Right lobe of liver (tissue), 4 donors: ENCODE measurements at regions not wholly inside any gene's neighbourhood (a gene's known extent, or its start where the extent isn't known, plus 50 kb on each side); places are given as distances from the start of the nearest gene placed in this dataset.

ENCODE experiments used
- CTCF ChIP-seq, 4 donors: fragments of 200-600 bp in 3 of 4; fragments of 450-650 bp in 1 of 4; IDR thresholded peaks; one replicate each; pipeline versions ENCODE4 v1.5.1 to v1.8.0; 2016 to 2022; ENCODE audit warnings: antibody characterized with exemption in 4 of 4, mild to moderate bottlenecking in 2 of 4
- POLR2A ChIP-seq: fragments of 450-650 bp; IDR thresholded peaks from one replicate; pipeline ENCODE4 v1.6.1; 2017; ENCODE audit warnings: antibody characterized with exemption, mild to moderate bottlenecking
- donor health status: DM: no; HTN: no; CAD: no.
- donor health status: DM: no; HTN: no; CAD: no.
- donor health status: DM: no; HTN: yes; CAD: no.

GRCh38 chr15:61314427-61314826 is 85.3 kb upstream of the RORA start:
- TF ChIP-seq CTCF (IDR thresholded peaks at IDR 0.05) (no peak), POLR2A (no peak)
